ENCODE measurements at regions not wholly inside any gene's neighbourhood (a gene's known extent, or its start where the extent isn't known, plus 50 kb on each side); places are given as distances from the start of the nearest gene placed in this dataset.

DNA sequence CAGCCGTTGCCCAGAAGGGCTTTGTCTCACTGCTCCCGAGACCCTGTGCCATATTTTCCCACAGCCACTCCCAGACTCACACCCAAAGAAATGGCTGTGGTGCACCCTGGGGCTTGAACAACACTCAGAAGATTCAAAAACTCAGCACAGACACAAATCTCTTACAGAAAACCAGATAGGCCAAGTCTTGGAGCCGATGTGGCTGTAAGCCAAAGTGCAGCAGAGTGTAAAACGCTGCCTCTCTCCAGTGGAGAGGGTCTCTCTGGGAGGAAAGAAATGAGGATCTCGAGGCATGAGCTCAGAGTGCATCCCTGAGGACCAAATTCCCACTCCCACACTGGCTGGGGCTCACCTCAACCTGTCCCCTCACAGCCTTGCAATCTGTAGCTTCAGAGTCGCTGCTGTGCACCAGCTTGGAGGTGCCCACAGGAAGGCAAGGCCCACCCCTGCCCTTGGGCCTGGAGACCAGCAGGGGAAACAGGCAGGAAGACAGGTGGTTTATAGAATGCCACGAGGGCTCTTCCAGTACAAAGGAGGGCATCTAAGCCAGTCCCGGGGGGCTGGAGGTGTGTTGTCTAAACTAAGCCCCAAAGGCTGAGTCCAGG is 171.3 kb upstream of the AJAP1 start:
- intact Hi-C loops (cut with micrococcal nuclease), result no loop called here
- BruUV-seq (replicated peaks), result no TSS peak
- Histone ChIP-seq H3K36me3 (ENCODE audit: control insufficient read depth in 2 of 2, extremely low read depth in 1 of 2, insufficient read depth in 2 of 2, low read length in 2 of 2) (no peaks in the 10 kb centered on the region), H3K79me2 (ENCODE audit: control insufficient read depth, insufficient read depth, low read length) (no peaks in the 10 kb centered on the region), H3K9me3 (replicated peaks; ENCODE audit: control insufficient read depth, insufficient read depth, low read length) (peaks cover 10% of the 10 kb centered on the region), H3K4me2 (ENCODE audit: insufficient read depth, low read length) (no peak overlapping the region), H3K4me3 (replicated peaks in 1 of 3; ENCODE audit: insufficient read depth in 1 of 3, low read depth in 1 of 3, low read length in 3 of 3) (no peak overlapping the region), H3K27me3 (ENCODE audit: control insufficient read depth in 2 of 2, insufficient read depth in 2 of 2, low read length in 2 of 2) (no peaks in the 10 kb centered on the region), H2AFZ (ENCODE audit: low read depth, low read length) (no peak overlapping the region), H3K9me1 (replicated peaks; ENCODE audit: control insufficient read depth, extremely low read depth, insufficient read depth, low read length) (no peaks in the 10 kb centered on the region), H3K9ac (replicated peaks; ENCODE audit: extremely low read depth, insufficient read depth, low read length) (no peak overlapping the region), H4K20me1 (replicated peaks; ENCODE audit: control insufficient read depth, extremely low read depth, insufficient read depth, low read length) (no peaks in the 10 kb centered on the region), H3K4me1 (ENCODE audit: control insufficient read depth, extremely low read depth, insufficient read depth, low read length) (no peaks in the 10 kb centered on the region), H3K27ac (ENCODE audit: insufficient read depth, low read depth, low read length) (no peak overlapping the region)
- ChIA-PET CTCF (no interaction called here), POLR2A (no interaction called here)
- dilution Hi-C loops (cut with MboI; ENCODE audit: extremely low pct_ligation_motif_present, low sequenced_read_pairs), result no loop called here
- no peak for DNase-seq (ENCODE audit: low read depth, low spot score)
- TF ChIP-seq FOS (IDR thresholded peaks at IDR 0.05; ENCODE audit: borderline replicate concordance, insufficient read depth, low read length), result no peak
- TF ChIP-seq EZH2 (IDR thresholded peaks at IDR 0.05; ENCODE audit: borderline replicate concordance, low read depth, low read length, severe bottlenecking), result no peak
- TF ChIP-seq, protein P1, sequence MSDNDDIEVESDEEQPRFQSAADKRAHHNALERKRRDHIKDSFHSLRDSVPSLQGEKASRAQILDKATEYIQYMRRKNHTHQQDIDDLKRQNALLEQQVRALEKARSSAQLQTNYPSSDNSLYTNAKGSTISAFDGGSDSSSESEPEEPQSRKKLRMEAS (IDR thresholded peaks at IDR 0.05; ENCODE audit: insufficient read depth, insufficient read length), result no peak
- no peak for TF ChIP-seq JUN (IDR thresholded peaks at IDR 0.05; ENCODE audit: borderline replicate concordance, insufficient read depth, insufficient read length, low read depth)
- no peak for TF ChIP-seq POLR2AphosphoS5 (IDR thresholded peaks at IDR 0.05; ENCODE audit: insufficient read depth, low read depth, low read length)
- no peak for TF ChIP-seq MYC (IDR thresholded peaks at IDR 0.05; ENCODE audit: low read depth, low read length)
- no peak for TF ChIP-seq POLR2A (IDR thresholded peaks at IDR 0.05; ENCODE audit: low read depth, low read length)
- TF ChIP-seq, protein P2, sequence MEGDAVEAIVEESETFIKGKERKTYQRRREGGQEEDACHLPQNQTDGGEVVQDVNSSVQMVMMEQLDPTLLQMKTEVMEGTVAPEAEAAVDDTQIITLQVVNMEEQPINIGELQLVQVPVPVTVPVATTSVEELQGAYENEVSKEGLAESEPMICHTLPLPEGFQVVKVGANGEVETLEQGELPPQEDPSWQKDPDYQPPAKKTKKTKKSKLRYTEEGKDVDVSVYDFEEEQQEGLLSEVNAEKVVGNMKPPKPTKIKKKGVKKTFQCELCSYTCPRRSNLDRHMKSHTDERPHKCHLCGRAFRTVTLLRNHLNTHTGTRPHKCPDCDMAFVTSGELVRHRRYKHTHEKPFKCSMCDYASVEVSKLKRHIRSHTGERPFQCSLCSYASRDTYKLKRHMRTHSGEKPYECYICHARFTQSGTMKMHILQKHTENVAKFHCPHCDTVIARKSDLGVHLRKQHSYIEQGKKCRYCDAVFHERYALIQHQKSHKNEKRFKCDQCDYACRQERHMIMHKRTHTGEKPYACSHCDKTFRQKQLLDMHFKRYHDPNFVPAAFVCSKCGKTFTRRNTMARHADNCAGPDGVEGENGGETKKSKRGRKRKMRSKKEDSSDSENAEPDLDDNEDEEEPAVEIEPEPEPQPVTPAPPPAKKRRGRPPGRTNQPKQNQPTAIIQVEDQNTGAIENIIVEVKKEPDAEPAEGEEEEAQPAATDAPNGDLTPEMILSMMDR (IDR thresholded peaks at IDR 0.05; ENCODE audit: extremely low read depth in 1 of 2, insufficient read depth in 1 of 2, low read depth in 1 of 2, low read length in 2 of 2), result no peak
- no peak for TF ChIP-seq GATA2 (IDR thresholded peaks at IDR 0.05; ENCODE audit: insufficient read depth, insufficient read length, low read depth, low read length)
- no peak for FAIRE-seq
